Stimulated activated CD4-positive, alpha-beta T cell treated with anti-CD3 and anti-CD28 coated beads, Interleukin-1b, Interleukin-23, amount 100 ng/mL, for 48 hours (primary cell): ENCODE measurements at regions not wholly inside any gene's neighbourhood (a gene's known extent, or its start where the extent isn't known, plus 50 kb on each side); places are given as distances from the start of the nearest gene placed in this dataset.
"Not testable (repeated sequence)": the region's sequence is repeated elsewhere in the genome, so short reads cannot be mapped to it uniquely, and the experiment has no call there.

Experiments used
- DNase-seq: peaks from one replicate; pipeline ENCODE4 v3.0.0-alpha.2; 2020

- DNase-seq: no peak
Measured at GRCh38 chr10:28869606-28870201, 192.4 kb downstream of the BAMBI start.

GRCh38 chr10:28871665-28872064, 194.3 kb downstream of the BAMBI start:
- DNase-seq: no peak

GRCh38 chr10:28872587-28873165, 195.4 kb downstream of the BAMBI start:
- no peak for DNase-seq

GRCh38 chr10:28873540-28873939, 196.2 kb downstream of the BAMBI start:
- DNase-seq: no peak

GRCh38 chr10:28874210-28874609, 196.9 kb downstream of the BAMBI start:
- no peak for DNase-seq

GRCh38 chr10:28875549-28876081, 198.3 kb downstream of the BAMBI start:
- no peak for DNase-seq

GRCh38 chr10:28878236-28878970, 201.1 kb downstream of the BAMBI start:
- no peak for DNase-seq

GRCh38 chr10:28879246-28879645, 201.9 kb downstream of the BAMBI start:
- no peak for DNase-seq

- no peak for DNase-seq
Measured at GRCh38 chr10:28879875-28880682, 202.8 kb downstream of the BAMBI start.

- DNase-seq: no peak
Measured at GRCh38 chr10:28880683-28880950, 203.3 kb downstream of the BAMBI start.

- no peak for DNase-seq
Measured at GRCh38 chr10:28881171-28881882, 204.0 kb downstream of the BAMBI start.

GRCh38 chr10:28883741-28884423, 206.6 kb downstream of the BAMBI start:
- no peak for DNase-seq

- no peak for DNase-seq
Measured at GRCh38 chr10:28890121-28890950, 213.0 kb downstream of the BAMBI start.

GRCh38 chr10:28891058-28891713, 213.9 kb downstream of the BAMBI start:
- no peak for DNase-seq

- no peak for DNase-seq
Measured at GRCh38 chr10:28892818-28893547, 215.7 kb downstream of the BAMBI start.

GRCh38 chr10:28894146-28894545, 216.8 kb downstream of the BAMBI start:
- DNase-seq: no peak

GRCh38 chr10:28895671-28896070, 218.3 kb downstream of the BAMBI start:
- not testable (repeated sequence) for DNase-seq

GRCh38 chr10:28896791-28897409, 219.6 kb downstream of the BAMBI start:
- not testable (repeated sequence) for DNase-seq
